Omental fat pad (tissue), 3 donors: ENCODE measurements at regions not wholly inside any gene's neighbourhood (a gene's known extent, or its start where the extent isn't known, plus 50 kb on each side); places are given as distances from the start of the nearest gene placed in this dataset.

ENCODE experiments used
- ATAC-seq: fragments of 150-250 bp; one replicate; pipeline ENCODE4 v1.9.1; 2016; ENCODE audit warnings: mild to moderate bottlenecking, moderate library complexity; ENCODE audit not compliant: low FRiP score
- DNase-seq: peaks from one replicate; pipeline ENCODE4 v3.0.0-alpha.2; 2019; ENCODE audit warnings: low spot score
- TF ChIP-seq, protein P1 (sequence below), 3 donors: fragments of 450-650 bp; IDR thresholded peaks; one replicate each; pipeline ENCODE4 v1.5.1; 2016 to 2017; ENCODE audit warnings: antibody characterized with exemption in 3 of 3, mild to moderate bottlenecking in 3 of 3, moderate library complexity in 2 of 3

DNA sequence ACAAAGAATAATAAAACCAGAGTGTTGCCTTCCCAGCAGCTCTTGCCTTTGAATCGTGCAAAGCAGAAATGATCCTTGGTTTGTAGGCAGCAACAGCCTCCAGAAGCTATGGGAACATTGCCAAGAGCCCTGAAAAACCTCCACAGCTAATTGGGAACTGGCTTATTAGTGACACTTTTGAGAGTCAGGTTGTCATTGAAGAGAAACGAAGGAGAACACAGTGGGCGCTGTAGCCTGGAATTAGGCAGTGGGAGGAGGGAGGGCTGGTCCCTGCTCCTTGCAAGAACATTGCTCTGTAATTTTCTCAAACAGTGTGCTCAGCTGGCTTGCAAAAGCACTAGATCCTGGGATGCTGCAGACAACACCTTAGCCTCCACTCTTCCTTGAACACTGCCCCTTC lies 331.5 kb upstream of the EMCN start:
- DNase-seq (no peak), ATAC-seq (no peak)
- TF ChIP-seq, protein P1, sequence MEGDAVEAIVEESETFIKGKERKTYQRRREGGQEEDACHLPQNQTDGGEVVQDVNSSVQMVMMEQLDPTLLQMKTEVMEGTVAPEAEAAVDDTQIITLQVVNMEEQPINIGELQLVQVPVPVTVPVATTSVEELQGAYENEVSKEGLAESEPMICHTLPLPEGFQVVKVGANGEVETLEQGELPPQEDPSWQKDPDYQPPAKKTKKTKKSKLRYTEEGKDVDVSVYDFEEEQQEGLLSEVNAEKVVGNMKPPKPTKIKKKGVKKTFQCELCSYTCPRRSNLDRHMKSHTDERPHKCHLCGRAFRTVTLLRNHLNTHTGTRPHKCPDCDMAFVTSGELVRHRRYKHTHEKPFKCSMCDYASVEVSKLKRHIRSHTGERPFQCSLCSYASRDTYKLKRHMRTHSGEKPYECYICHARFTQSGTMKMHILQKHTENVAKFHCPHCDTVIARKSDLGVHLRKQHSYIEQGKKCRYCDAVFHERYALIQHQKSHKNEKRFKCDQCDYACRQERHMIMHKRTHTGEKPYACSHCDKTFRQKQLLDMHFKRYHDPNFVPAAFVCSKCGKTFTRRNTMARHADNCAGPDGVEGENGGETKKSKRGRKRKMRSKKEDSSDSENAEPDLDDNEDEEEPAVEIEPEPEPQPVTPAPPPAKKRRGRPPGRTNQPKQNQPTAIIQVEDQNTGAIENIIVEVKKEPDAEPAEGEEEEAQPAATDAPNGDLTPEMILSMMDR (IDR thresholded peaks at IDR 0.05), result no peak

DNA sequence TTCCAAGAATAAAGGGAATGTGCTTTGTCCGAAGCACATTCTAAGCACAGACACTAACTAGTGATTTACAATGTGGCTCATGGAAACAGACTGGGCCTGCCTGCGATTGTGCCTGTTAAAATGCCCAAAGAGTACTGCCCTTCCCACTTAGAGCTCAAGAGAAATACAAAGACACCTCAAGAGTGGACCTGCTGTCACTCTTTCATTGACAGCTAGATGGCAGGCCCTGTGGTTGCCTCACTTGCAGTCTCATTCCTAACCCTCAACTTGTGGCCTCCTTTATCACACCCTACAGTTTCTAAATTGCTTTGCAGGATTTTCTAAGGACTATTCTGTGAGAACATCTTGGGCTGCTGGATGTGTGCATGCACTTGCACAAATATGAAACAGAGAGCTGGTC lies 331.0 kb upstream of the EMCN start:
- DNase-seq, result no peak
- TF ChIP-seq, protein P1 (IDR thresholded peaks at IDR 0.05), result no peak
- ATAC-seq, result no peak

DNA sequence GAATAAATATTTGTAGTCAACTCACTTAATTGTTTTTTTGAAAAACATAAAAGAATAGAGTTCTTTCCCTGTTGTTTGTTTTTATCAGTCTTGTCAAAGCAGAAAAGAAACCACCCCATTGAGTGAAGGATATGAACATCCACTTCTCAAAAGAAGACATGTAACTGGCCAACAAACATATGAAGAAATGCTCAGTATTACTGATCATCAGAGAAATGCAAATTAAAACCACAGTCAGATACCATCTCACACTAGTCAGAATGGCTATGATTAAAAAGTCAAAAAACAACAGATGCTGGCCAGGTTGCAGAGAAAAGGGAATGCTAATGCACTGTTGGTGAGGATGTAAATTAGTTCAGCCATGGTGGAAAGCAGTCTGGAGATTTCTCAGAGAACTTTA lies 326.1 kb upstream of the EMCN start:
- no peak for DNase-seq
- TF ChIP-seq, protein P1 (IDR thresholded peaks at IDR 0.05), result no peak
- ATAC-seq, result no peak

DNA sequence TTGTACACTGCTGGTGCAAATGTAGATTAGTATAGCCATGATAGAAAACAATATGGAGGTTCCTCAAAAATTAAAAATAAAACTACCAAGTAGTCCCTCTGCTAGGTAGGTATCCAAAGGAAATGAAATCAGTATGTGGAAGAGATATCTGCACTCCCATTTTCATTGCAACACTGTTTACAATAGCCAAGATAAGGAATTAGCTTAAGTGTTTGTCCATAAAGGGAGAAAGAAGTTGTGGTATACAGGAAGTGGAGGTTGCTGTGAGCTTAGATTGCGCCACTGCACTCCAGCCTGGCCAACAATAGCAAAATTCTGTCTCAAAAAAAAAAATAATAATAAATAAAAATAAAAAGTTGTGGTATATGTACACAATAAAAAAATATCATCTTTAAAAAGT lies 325.0 kb upstream of the EMCN start:
- DNase-seq (no peak), ATAC-seq (no peak)
- TF ChIP-seq, protein P1 (IDR thresholded peaks at IDR 0.05), result no peak

DNA sequence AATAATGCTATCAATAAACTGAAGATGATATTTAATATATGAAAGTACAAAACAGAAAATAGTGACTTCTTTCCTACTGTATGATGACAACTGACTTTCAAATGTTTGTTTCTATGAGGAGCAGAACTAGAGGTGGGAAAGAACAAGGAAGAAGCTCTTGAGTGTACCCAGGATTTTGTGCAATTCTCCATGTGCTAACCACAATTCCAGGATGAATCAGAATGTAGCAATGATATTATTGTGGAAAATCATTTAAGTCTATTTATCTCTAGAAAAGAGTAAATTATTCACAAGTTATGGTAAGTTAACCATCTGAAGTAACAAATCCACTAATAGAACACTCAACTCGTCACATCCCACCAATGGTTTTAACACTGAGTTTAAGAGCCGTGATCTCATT lies 324.1 kb upstream of the EMCN start:
- TF ChIP-seq, protein P1 (IDR thresholded peaks at IDR 0.05), result no peak
- DNase-seq (no peak), ATAC-seq (no peak)

DNA sequence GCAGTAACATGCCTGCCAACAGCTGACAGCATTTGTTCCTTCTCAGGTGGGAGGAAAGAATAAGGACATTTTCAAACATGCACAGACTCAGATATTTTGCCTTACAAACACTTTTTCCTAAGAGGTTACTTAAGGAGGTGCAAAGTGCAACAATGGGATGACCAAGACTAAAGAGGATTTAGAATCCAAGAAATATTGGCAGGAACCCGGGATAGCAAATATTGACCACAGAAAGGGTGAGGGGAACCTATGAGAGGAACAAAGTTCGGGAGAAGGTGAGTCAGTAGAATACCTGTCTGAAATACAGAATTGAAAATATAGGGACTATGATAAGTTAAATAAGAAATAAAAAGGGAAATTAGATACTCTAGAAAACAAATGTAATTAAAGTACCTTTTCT lies 321.9 kb upstream of the EMCN start:
- ATAC-seq, result no peak
- TF ChIP-seq, protein P1 (IDR thresholded peaks at IDR 0.05), result no peak
- DNase-seq, result no peak

DNA sequence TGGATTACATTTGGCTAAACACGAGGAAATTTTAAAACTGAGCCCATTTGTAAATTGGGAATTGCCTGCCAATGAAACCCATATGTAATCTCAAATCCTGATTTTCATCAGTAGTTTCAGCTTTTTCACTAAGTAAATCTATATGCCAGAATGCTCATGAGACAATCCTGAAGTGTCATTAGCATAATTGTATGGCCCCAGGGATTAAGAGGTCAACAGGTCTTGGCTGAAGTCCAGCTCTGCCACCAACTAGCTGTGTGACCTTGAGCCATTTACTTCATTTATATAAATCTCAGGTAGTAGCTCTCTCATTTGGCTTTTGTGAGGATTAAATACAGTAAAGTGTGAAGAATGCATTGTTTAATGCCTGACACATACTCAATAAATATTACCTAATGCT lies 320.5 kb upstream of the EMCN start:
- DNase-seq (no peak), ATAC-seq (no peak)
- TF ChIP-seq, protein P1 (IDR thresholded peaks at IDR 0.05), result no peak
